WTC11 (cell line): ENCODE measurements at regions not wholly inside any gene's neighbourhood (a gene's known extent, or its start where the extent isn't known, plus 50 kb on each side); places are given as distances from the start of the nearest gene placed in this dataset.

Experiments
- ATAC-seq: fragments of 200-7000 bp; cut with Tn5 transposase; 2 replicates; pipeline ENCODE4 v1.10.0; 2021; ENCODE audit warnings: mild to moderate bottlenecking, moderate library complexity
- CTCF ChIA-PET: fragments of 300-600 bp; sonication (Branson Sonifier 250); formaldehyde crosslinking; loops from one replicate; lab custom pipeline; 2021; ENCODE audit warnings: antibody characterized with exemption; lab: Charles Lee
- POLR2A ChIA-PET: fragments of 350-600 bp; sonication (Branson Sonifier 250); formaldehyde crosslinking; loops from one replicate; lab custom pipeline; 2021; ENCODE audit warnings: antibody characterized with exemption; lab: Charles Lee
- DNase-seq: peaks from one replicate; pipeline ENCODE4 v3.0.0; 2021; ENCODE audit warnings: low spot score
- H3K27ac Mint-ChIP-seq: 2 replicates; pipeline ENCODE4 v1.8.0; 2021; ENCODE audit warnings: mixed read lengths
- H3K27me3 Mint-ChIP-seq: 2 replicates; pipeline ENCODE4 v1.8.0; 2021; ENCODE audit warnings: low read depth, mild to moderate bottlenecking, moderate library complexity, mixed read lengths
- H3K36me3 Mint-ChIP-seq: 2 replicates; pipeline ENCODE4 v1.8.0; 2021; ENCODE audit warnings: mixed read lengths
- H3K4me1 Mint-ChIP-seq: 2 replicates; pipeline ENCODE4 v1.8.0; 2022; ENCODE audit warnings: mixed read lengths
- H3K4me3 Mint-ChIP-seq: 2 replicates; pipeline ENCODE4 v1.8.0; 2021; ENCODE audit warnings: mild to moderate bottlenecking, moderate library complexity, mixed read lengths
- H3K9me3 Mint-ChIP-seq: 2 replicates; pipeline ENCODE4 v1.8.0; 2021; ENCODE audit warnings: mixed read lengths
- ATF1 ChIP-seq: sonication (generic); formaldehyde crosslinking; IDR thresholded peaks from 2 replicates; pipeline ENCODE4 v1.8.1; 2023; ENCODE audit warnings: mild to moderate bottlenecking, moderate library complexity, missing genetic modification reagents
- MXD4 ChIP-seq: fragments of 250-450 bp; sonication (Bioruptor Pico); IDR thresholded peaks from 2 replicates; pipeline ENCODE4 v1.8.0; 2021; ENCODE audit warnings: mild to moderate bottlenecking, moderate library complexity, borderline replicate concordance
- NFE2L1 ChIP-seq: sonication (generic); formaldehyde crosslinking; IDR thresholded peaks from 2 replicates; pipeline ENCODE4 v1.8.1; 2023; ENCODE audit warnings: missing genetic modification reagents
- PRRX2 ChIP-seq: fragments of 250-450 bp; sonication (Bioruptor Pico); IDR thresholded peaks from 2 replicates; pipeline ENCODE4 v1.8.0; 2021; ENCODE audit warnings: mild to moderate bottlenecking
- TCF7 ChIP-seq: sonication (generic); formaldehyde crosslinking; IDR thresholded peaks from 2 replicates; pipeline ENCODE4 v1.8.0; 2022; ENCODE audit warnings: mild to moderate bottlenecking, low read depth, missing genetic modification reagents, moderate library complexity
- TP53 ChIP-seq: sonication (generic); formaldehyde crosslinking; IDR thresholded peaks from 2 replicates; pipeline ENCODE4 v1.8.1; 2023; ENCODE audit warnings: mild to moderate bottlenecking, missing genetic modification reagents
- ZNF317 ChIP-seq: sonication (generic); formaldehyde crosslinking; IDR thresholded peaks from 2 replicates; pipeline ENCODE4 v1.8.1; 2023; ENCODE audit warnings: low read depth, mild to moderate bottlenecking, moderate library complexity, missing genetic modification reagents, borderline replicate concordance
- ZNF416 ChIP-seq: fragments of 250-450 bp; sonication (Bioruptor Pico); IDR thresholded peaks from 2 replicates; pipeline ENCODE4 v1.9.0; 2021; ENCODE audit warnings: mild to moderate bottlenecking, inconsistent platforms
- TF ChIP-seq, protein P1 (sequence below): fragments of 200-600 bp; IDR thresholded peaks from 2 replicates; pipeline ENCODE4 v1.8.0; 2022; ENCODE audit warnings: antibody characterized with exemption
- TF ChIP-seq, protein P2 (sequence below): sonication (generic); formaldehyde crosslinking; IDR thresholded peaks from 2 replicates; pipeline ENCODE4 v1.8.1; 2023; ENCODE audit warnings: mild to moderate bottlenecking, missing genetic modification reagents
- TF ChIP-seq, protein P3 (sequence below): sonication (generic); formaldehyde crosslinking; IDR thresholded peaks from 2 replicates; pipeline ENCODE4 v1.8.0; 2022; ENCODE audit warnings: mild to moderate bottlenecking, missing genetic modification reagents
- TF ChIP-seq, protein P4 (sequence below): fragments of 250-450 bp; sonication (Bioruptor Pico); IDR thresholded peaks from 2 replicates; pipeline ENCODE4 v2.1.2; 2022; ENCODE audit warnings: mild to moderate bottlenecking, moderate library complexity
- TF ChIP-seq, protein P5 (sequence below): sonication (generic); formaldehyde crosslinking; IDR thresholded peaks from 2 replicates; pipeline ENCODE4 v1.8.1; 2022; ENCODE audit warnings: mild to moderate bottlenecking, missing genetic modification reagents, moderate library complexity, borderline replicate concordance
- TF ChIP-seq, protein P6 (sequence below): sonication (generic); formaldehyde crosslinking; IDR thresholded peaks from 2 replicates; pipeline ENCODE4 v1.8.1; 2023; ENCODE audit warnings: mild to moderate bottlenecking, moderate library complexity, missing genetic modification reagents

DNA sequence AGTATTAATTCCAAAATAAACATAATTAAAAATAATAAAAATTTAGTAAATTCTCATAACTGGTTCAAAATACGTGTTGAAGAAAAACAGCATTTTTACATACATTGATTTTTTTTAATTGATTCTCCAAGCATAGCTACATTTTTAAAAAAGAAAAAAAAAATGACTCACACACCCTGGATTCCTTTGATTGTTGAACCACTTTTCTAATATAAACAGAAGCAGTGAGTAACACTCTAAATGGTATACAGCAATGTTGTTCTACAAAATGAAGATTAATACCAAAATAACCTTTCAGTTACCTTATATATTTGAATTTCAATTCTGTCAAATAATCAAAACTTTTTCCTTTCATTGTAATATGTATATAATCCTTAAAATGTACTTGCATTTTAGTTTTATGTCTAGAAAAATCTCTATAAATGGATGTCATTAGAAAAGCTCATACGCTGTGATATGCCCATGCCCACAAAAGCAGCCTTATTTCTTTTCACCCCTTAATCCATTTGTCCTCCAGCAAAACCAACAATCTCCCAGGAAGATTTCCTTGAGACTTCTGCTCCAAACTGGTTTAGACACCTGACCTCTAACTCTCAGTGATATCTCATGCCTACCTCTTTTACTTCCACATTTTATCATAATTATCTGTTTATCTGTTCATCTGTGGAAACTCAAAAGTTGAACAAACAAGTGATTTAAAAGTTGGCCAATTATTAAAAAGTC is 246.4 kb upstream of the NR5A2 start:
- ChIA-PET POLR2A (no interaction called here), CTCF (no interaction called here)
- peaks cover 6% of the 10 kb centered on the region for H3K9me3 Mint-ChIP-seq
- H3K36me3 Mint-ChIP-seq: no peaks in the 10 kb centered on the region
- no peak overlapping the region for H3K4me3 Mint-ChIP-seq
- H3K27me3 Mint-ChIP-seq: no peaks in the 10 kb centered on the region
- TF ChIP-seq, protein P1, sequence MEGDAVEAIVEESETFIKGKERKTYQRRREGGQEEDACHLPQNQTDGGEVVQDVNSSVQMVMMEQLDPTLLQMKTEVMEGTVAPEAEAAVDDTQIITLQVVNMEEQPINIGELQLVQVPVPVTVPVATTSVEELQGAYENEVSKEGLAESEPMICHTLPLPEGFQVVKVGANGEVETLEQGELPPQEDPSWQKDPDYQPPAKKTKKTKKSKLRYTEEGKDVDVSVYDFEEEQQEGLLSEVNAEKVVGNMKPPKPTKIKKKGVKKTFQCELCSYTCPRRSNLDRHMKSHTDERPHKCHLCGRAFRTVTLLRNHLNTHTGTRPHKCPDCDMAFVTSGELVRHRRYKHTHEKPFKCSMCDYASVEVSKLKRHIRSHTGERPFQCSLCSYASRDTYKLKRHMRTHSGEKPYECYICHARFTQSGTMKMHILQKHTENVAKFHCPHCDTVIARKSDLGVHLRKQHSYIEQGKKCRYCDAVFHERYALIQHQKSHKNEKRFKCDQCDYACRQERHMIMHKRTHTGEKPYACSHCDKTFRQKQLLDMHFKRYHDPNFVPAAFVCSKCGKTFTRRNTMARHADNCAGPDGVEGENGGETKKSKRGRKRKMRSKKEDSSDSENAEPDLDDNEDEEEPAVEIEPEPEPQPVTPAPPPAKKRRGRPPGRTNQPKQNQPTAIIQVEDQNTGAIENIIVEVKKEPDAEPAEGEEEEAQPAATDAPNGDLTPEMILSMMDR: no peak
- TF ChIP-seq NFE2L1 (CRISPR knock-in tag) (no peak), PRRX2 (CRISPR knock-in tag) (no peak), MXD4 (CRISPR knock-in tag) (no peak), ATF1 (CRISPR knock-in tag) (no peak), TP53 (CRISPR knock-in tag) (no peak), ZNF416 (CRISPR knock-in tag) (no peak), TCF7 (CRISPR knock-in tag) (no peak), ZNF317 (CRISPR knock-in tag) (no peak)
- TF ChIP-seq, protein P2, sequence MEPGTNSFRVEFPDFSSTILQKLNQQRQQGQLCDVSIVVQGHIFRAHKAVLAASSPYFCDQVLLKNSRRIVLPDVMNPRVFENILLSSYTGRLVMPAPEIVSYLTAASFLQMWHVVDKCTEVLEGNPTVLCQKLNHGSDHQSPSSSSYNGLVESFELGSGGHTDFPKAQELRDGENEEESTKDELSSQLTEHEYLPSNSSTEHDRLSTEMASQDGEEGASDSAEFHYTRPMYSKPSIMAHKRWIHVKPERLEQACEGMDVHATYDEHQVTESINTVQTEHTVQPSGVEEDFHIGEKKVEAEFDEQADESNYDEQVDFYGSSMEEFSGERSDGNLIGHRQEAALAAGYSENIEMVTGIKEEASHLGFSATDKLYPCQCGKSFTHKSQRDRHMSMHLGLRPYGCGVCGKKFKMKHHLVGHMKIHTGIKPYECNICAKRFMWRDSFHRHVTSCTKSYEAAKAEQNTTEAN (CRISPR knock-in tag): no peak
- TF ChIP-seq, protein P3, sequence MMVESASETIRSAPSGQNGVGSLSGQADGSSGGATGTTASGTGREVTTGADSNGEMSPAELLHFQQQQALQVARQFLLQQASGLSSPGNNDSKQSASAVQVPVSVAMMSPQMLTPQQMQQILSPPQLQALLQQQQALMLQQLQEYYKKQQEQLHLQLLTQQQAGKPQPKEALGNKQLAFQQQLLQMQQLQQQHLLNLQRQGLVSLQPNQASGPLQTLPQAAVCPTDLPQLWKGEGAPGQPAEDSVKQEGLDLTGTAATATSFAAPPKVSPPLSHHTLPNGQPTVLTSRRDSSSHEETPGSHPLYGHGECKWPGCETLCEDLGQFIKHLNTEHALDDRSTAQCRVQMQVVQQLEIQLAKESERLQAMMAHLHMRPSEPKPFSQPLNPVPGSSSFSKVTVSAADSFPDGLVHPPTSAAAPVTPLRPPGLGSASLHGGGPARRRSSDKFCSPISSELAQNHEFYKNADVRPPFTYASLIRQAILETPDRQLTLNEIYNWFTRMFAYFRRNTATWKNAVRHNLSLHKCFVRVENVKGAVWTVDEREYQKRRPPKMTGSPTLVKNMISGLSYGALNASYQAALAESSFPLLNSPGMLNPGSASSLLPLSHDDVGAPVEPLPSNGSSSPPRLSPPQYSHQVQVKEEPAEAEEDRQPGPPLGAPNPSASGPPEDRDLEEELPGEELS (CRISPR knock-in tag): no peak
- TF ChIP-seq, protein P4, sequence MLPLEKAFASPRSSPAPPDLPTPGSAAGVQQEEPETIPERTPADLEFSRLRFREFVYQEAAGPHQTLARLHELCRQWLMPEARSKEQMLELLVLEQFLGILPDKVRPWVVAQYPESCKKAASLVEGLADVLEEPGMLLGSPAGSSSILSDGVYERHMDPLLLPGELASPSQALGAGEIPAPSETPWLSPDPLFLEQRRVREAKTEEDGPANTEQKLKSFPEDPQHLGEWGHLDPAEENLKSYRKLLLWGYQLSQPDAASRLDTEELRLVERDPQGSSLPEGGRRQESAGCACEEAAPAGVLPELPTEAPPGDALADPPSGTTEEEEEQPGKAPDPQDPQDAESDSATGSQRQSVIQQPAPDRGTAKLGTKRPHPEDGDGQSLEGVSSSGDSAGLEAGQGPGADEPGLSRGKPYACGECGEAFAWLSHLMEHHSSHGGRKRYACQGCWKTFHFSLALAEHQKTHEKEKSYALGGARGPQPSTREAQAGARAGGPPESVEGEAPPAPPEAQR: no peak
- TF ChIP-seq, protein P5, sequence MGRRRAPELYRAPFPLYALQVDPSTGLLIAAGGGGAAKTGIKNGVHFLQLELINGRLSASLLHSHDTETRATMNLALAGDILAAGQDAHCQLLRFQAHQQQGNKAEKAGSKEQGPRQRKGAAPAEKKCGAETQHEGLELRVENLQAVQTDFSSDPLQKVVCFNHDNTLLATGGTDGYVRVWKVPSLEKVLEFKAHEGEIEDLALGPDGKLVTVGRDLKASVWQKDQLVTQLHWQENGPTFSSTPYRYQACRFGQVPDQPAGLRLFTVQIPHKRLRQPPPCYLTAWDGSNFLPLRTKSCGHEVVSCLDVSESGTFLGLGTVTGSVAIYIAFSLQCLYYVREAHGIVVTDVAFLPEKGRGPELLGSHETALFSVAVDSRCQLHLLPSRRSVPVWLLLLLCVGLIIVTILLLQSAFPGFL (CRISPR knock-in tag): no peak
- TF ChIP-seq, protein P6, sequence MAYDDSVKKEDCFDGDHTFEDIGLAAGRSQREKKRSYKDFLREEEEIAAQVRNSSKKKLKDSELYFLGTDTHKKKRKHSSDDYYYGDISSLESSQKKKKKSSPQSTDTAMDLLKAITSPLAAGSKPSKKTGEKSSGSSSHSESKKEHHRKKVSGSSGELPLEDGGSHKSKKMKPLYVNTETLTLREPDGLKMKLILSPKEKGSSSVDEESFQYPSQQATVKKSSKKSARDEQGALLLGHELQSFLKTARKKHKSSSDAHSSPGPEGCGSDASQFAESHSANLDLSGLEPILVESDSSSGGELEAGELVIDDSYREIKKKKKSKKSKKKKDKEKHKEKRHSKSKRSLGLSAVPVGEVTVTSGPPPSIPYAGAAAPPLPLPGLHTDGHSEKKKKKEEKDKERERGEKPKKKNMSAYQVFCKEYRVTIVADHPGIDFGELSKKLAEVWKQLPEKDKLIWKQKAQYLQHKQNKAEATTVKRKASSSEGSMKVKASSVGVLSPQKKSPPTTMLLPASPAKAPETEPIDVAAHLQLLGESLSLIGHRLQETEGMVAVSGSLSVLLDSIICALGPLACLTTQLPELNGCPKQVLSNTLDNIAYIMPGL (CRISPR knock-in tag): no peak
- H3K4me1 Mint-ChIP-seq: peaks cover 22% of the 10 kb centered on the region
- no peak for DNase-seq
- no peak for ATAC-seq
- H3K27ac Mint-ChIP-seq: no peak overlapping the region
